SK-N-SH (cell line): ENCODE measurements at regions not wholly inside any gene's neighbourhood (a gene's known extent, or its start where the extent isn't known, plus 50 kb on each side); places are given as distances from the start of the nearest gene placed in this dataset.
"Not testable (repeated sequence)": the region's sequence is repeated elsewhere in the genome, so short reads cannot be mapped to it uniquely, and the experiment has no call there.

Experiments
- CTCF ChIA-PET: fragments of 300-600, 350-600 bp; formaldehyde crosslinking; extraction: SDS; loops from one replicate; lab custom pipeline; 2021; lab: Yijun Ruan, JAX
- POLR2A ChIA-PET: fragments of 350-600 bp; sonication (Branson Sonifier 250); formaldehyde crosslinking; extraction: SDS; loops from one replicate; lab custom pipeline; 2020; ENCODE audit warnings: antibody characterized with exemption, inconsistent platforms; lab: Yijun Ruan, JAX
- DNase-seq: peaks from one replicate; pipeline ENCODE4 v3.0.0; 2012
- H2AFZ ChIP-seq: fragments of 200-600 bp; sonication (generic); 2 replicates; pipeline ENCODE4 v1.8.1; 2016; ENCODE audit warnings: antibody characterized with exemption, mild to moderate bottlenecking, low read depth
- H3F3A ChIP-seq: fragments of 200-600 bp; sonication (generic); replicated peaks from 2 replicates; pipeline ENCODE3; 2016; ENCODE audit warnings: antibody characterized with exemption, mild to moderate bottlenecking; ENCODE audit not compliant: insufficient read depth
- H3K27ac ChIP-seq, 2 experiments: fragments of 200-500 bp in 1 of 2; fragments of 200-600 bp in 1 of 2; sonication (Bioruptor generic) in 1 of 2; sonication (generic), shearing (Covaris generic) in 1 of 2; 2 replicates each; pipeline versions ENCODE4 v1.5.1 to v1.6.1; 2014 to 2016; ENCODE audit warnings: low read depth in 2 of 2, inconsistent platforms in 1 of 2, low read length in 1 of 2, mild to moderate bottlenecking in 1 of 2, mixed read lengths in 1 of 2
- H3K27me3 ChIP-seq: fragments of 200-600 bp; sonication (generic), shearing (Covaris generic); 2 replicates; pipeline ENCODE4 v1.6.1; 2016; ENCODE audit warnings: mixed run types; ENCODE audit not compliant: insufficient read depth
- H3K36me3 ChIP-seq, 2 experiments: fragments of 200-500 bp in 1 of 2; fragments of 200-600 bp in 1 of 2; sonication (Bioruptor generic) in 1 of 2; sonication (generic) in 1 of 2; replicated peaks in 1 of 2; 2 replicates each; pipeline versions ENCODE3 to v1.5.1; 2014 to 2016; ENCODE audit warnings: low read length in 1 of 2, mild to moderate bottlenecking in 1 of 2; ENCODE audit not compliant: insufficient read depth in 2 of 2, control insufficient read depth in 1 of 2
- H3K4me1 ChIP-seq, 2 experiments: fragments of 200-500 bp in 1 of 2; fragments of 200-600 bp in 1 of 2; sonication (Bioruptor generic) in 1 of 2; sonication (generic), shearing (Covaris generic) in 1 of 2; 2 replicates each; pipeline versions ENCODE4 v1.5.1 to v1.6.1; 2014 to 2016; ENCODE audit warnings: low read depth in 1 of 2, low read length in 1 of 2, mixed run types in 1 of 2; ENCODE audit not compliant: insufficient read depth in 2 of 2, control insufficient read depth in 1 of 2
- H3K4me2 ChIP-seq: fragments of 200-600 bp; sonication (generic), shearing (Covaris generic); 2 replicates; pipeline ENCODE4 v1.6.1; 2017; ENCODE audit warnings: mixed run types
- H3K4me3 ChIP-seq, 2 experiments: fragments of 200-500 bp in 1 of 2; fragments of 200-600 bp in 1 of 2; sonication (Bioruptor generic) in 1 of 2; sonication (generic), shearing (Covaris generic) in 1 of 2; 2 replicates each; pipeline versions ENCODE4 v1.5.1 to v1.8.1; 2014 to 2016; ENCODE audit warnings: low read depth in 2 of 2, inconsistent platforms in 1 of 2, low read length in 1 of 2, mild to moderate bottlenecking in 1 of 2, mixed read lengths in 1 of 2, moderate library complexity in 1 of 2
- H3K79me2 ChIP-seq: fragments of 200-600 bp; sonication (generic); 2 replicates; pipeline ENCODE4 v1.8.1; 2017; ENCODE audit warnings: mild to moderate bottlenecking; ENCODE audit not compliant: insufficient read depth
- H3K9ac ChIP-seq: fragments of 200-600 bp; sonication (generic); 2 replicates; pipeline ENCODE4 v1.6.1; 2017; ENCODE audit warnings: mixed run types
- H3K9me2 ChIP-seq: fragments of 200-600 bp; sonication (generic); 2 replicates; pipeline ENCODE4 v1.6.1; 2017; ENCODE audit warnings: mixed run types
- H3K9me3 ChIP-seq: fragments of 200-600 bp; sonication (generic); 2 replicates; pipeline ENCODE4 v1.6.1; 2017; ENCODE audit warnings: mixed run types, mild to moderate bottlenecking, moderate library complexity
- H4K20me1 ChIP-seq: fragments of 200-600 bp; sonication (generic); 2 replicates; pipeline ENCODE4 v1.6.1; 2017; ENCODE audit warnings: mild to moderate bottlenecking, mixed run types; ENCODE audit not compliant: insufficient read depth
- CTCF ChIP-seq: fragments of 200-600 bp; sonication (generic); IDR thresholded peaks from 2 replicates; pipeline ENCODE4 v1.6.1; 2017; ENCODE audit warnings: antibody characterized with exemption, mild to moderate bottlenecking, moderate library complexity
- ELF1 ChIP-seq: IDR thresholded peaks from 2 replicates; pipeline ENCODE4 v1.4.0; 2012
- FOXJ3 ChIP-seq: sonication (generic); formaldehyde crosslinking; IDR thresholded peaks from 2 replicates; pipeline ENCODE4 v1.5.1; 2020; ENCODE audit warnings: mild to moderate bottlenecking, missing genetic modification reagents
- FOXM1 ChIP-seq: IDR thresholded peaks from 2 replicates; pipeline ENCODE4 v1.4.0; 2012; ENCODE audit warnings: low read depth, mild to moderate bottlenecking
- GABPA ChIP-seq: IDR thresholded peaks from 2 replicates; pipeline ENCODE4 v1.4.0; 2012; ENCODE audit warnings: low read depth, mild to moderate bottlenecking
- GATA2 ChIP-seq: sonication (generic); formaldehyde crosslinking; IDR thresholded peaks from 2 replicates; pipeline ENCODE4 v1.5.0; 2020; ENCODE audit warnings: mild to moderate bottlenecking, missing genetic modification reagents
- JUND ChIP-seq: IDR thresholded peaks from 2 replicates; pipeline ENCODE4 v1.4.0; 2012
- MEF2A ChIP-seq: IDR thresholded peaks from 2 replicates; pipeline ENCODE4 v1.4.0; 2012; ENCODE audit warnings: low read depth, borderline replicate concordance
- NFIC ChIP-seq: IDR thresholded peaks from 2 replicates; pipeline ENCODE4 v1.4.0; 2012; ENCODE audit warnings: borderline replicate concordance
- NRF1 ChIP-seq: IDR thresholded peaks from 2 replicates; pipeline ENCODE4 v1.6.1; 2012; ENCODE audit warnings: low read depth, mild to moderate bottlenecking, low read length
- POLR2AphosphoS5 ChIP-seq: IDR thresholded peaks from 2 replicates; pipeline ENCODE4 v1.6.1; 2012; ENCODE audit warnings: low read depth, low read length
- SIN3A ChIP-seq: IDR thresholded peaks from 2 replicates; pipeline ENCODE4 v1.6.1; 2012; ENCODE audit warnings: low read depth, mild to moderate bottlenecking, low read length, moderate library complexity, borderline replicate concordance
- TEAD4 ChIP-seq: IDR thresholded peaks from 2 replicates; pipeline ENCODE4 v1.4.0; 2012; ENCODE audit warnings: mild to moderate bottlenecking, borderline replicate concordance; ENCODE audit not compliant: insufficient read depth
- WGBS: methylation state at CpG from one replicate; pipeline ENCODE4 v1.1.6; 2017; ENCODE audit warnings: low lambda C conversion rate; 5-methylcytosine and 5-hydroxymethylcytosine counted together
- TF ChIP-seq, protein P1 (sequence below): fragments of 150-350 bp; IDR thresholded peaks from 2 replicates; pipeline ENCODE4 v1.6.1; 2017; ENCODE audit warnings: antibody characterized with exemption, low read length, low read depth, borderline replicate concordance

GRCh38 chr9:78408388-78408787, 111.5 kb downstream of the PSAT1 start:
- H3K36me3 ChIP-seq = no peaks in the 10 kb centered on the region
- ChIA-PET CTCF (interaction anchor here (1.6 to 1.7 kb wide), 2 partner anchors 12 to 31 kb away, joined by 4 to 8 read pairs; no protein-coding TSS in a partner anchor), POLR2A (no interaction called here)
- TF ChIP-seq CTCF = no peak
- no peak for TF ChIP-seq GABPA
- no peak for TF ChIP-seq POLR2AphosphoS5
- TF ChIP-seq TEAD4 = no peak
- no peak for TF ChIP-seq ELF1
- TF ChIP-seq NFIC = no peak
- no peak for TF ChIP-seq FOXJ3 (CRISPR knock-in tag)
- no peak for TF ChIP-seq FOXM1
- no peak for TF ChIP-seq NRF1
- TF ChIP-seq, protein P1, sequence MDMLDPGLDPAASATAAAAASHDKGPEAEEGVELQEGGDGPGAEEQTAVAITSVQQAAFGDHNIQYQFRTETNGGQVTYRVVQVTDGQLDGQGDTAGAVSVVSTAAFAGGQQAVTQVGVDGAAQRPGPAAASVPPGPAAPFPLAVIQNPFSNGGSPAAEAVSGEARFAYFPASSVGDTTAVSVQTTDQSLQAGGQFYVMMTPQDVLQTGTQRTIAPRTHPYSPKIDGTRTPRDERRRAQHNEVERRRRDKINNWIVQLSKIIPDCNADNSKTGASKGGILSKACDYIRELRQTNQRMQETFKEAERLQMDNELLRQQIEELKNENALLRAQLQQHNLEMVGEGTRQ = no peak
- no peak for TF ChIP-seq GATA2 (CRISPR knock-in tag)
- TF ChIP-seq SIN3A = no peak
- no peak for TF ChIP-seq JUND
- TF ChIP-seq MEF2A = no peak
- no peak overlapping the region for H3K4me3 ChIP-seq
- no peaks in the 10 kb centered on the region for H3K27me3 ChIP-seq
- H4K20me1 ChIP-seq = no peaks in the 10 kb centered on the region
- 52% methylated on average over 1 of the region's 1 CpG for WGBS
- no peak overlapping the region for H2AFZ ChIP-seq
- no peaks in the 10 kb centered on the region for H3K4me1 ChIP-seq
- H3K4me2 ChIP-seq = no peak overlapping the region
- no peaks in the 10 kb centered on the region for H3K79me2 ChIP-seq
- H3K9me2 ChIP-seq = no peaks in the 10 kb centered on the region
- peak; percentile 43 for DNase-seq
- H3K9me3 ChIP-seq = no peaks in the 10 kb centered on the region
- H3F3A ChIP-seq = no peaks in the 10 kb centered on the region
- H3K9ac ChIP-seq = no peak overlapping the region
- no peak overlapping the region for H3K27ac ChIP-seq

DNA sequence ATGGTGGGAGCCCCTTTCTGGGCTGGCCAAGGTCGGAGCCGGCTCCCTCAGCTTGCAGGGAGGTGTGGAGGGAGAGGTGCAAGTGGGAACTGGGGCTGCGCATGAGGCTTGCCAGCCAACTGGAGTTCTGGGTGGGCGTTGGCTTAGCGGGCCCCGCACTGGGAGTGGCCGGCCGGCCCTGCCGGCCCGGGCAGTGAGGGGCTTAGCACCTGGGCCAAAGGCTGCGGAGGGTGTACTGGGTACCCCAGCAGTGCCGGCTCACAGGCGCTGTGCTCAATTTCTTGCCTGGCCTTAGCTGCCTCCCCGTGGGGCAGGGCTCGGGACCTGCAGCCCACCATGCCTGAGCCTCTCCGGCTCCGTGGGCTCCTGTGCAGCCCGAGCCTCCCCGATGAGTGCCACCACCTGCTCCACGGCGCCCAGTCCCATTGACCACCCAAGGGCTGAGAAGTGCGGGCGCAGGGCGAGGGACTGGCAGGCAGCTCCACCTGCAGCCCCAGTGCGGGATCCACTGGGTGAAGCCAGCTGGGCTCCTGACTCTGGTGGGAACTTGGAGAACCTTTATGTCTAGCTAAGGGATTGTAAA, 113.1 kb downstream of the PSAT1 start:
- H3K4me3 ChIP-seq, H2AFZ ChIP-seq, H3K9me3 ChIP-seq, H3K9ac ChIP-seq, POLR2A ChIA-PET, H3K27ac ChIP-seq, H3K27me3 ChIP-seq, H3K36me3 ChIP-seq, DNase-seq, H3F3A ChIP-seq, H3K9me2 ChIP-seq, H3K79me2 ChIP-seq, H3K4me2 ChIP-seq, H4K20me1 ChIP-seq, H3K4me1 ChIP-seq: not testable (repeated sequence)
- 87% methylated on average over 12 of the region's 25 CpGs for WGBS
- CTCF ChIA-PET = interaction anchor here (1.2 kb wide), 1 partner anchor 29 kb away, joined by 5 read pairs; no protein-coding TSS in a partner anchor
